ENCODE measurements at regions not wholly inside any gene's neighbourhood (a gene's known extent, or its start where the extent isn't known, plus 50 kb on each side); places are given as distances from the start of the nearest gene placed in this dataset.

DNA sequence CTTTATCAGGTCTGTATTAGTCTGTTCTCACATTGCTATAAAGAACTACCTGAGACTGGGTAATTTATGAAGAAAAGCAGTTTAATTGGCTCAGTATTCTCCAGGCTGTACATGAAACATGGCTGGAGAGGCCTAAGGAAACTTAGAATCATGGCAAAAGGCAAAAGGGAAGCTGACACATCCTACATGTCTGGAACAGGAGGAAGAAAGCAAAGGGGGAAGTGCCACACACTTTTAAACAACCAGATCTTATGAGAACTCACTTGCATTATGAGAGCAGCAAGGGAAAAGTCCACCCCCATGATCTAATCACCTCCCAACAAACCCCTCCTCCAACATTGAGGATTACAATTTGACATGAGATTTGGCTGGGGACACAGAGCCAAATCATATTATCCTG is 132.1 kb downstream of the PCSK1 start:
- TF ChIP-seq, protein P1, sequence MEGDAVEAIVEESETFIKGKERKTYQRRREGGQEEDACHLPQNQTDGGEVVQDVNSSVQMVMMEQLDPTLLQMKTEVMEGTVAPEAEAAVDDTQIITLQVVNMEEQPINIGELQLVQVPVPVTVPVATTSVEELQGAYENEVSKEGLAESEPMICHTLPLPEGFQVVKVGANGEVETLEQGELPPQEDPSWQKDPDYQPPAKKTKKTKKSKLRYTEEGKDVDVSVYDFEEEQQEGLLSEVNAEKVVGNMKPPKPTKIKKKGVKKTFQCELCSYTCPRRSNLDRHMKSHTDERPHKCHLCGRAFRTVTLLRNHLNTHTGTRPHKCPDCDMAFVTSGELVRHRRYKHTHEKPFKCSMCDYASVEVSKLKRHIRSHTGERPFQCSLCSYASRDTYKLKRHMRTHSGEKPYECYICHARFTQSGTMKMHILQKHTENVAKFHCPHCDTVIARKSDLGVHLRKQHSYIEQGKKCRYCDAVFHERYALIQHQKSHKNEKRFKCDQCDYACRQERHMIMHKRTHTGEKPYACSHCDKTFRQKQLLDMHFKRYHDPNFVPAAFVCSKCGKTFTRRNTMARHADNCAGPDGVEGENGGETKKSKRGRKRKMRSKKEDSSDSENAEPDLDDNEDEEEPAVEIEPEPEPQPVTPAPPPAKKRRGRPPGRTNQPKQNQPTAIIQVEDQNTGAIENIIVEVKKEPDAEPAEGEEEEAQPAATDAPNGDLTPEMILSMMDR (IDR thresholded peaks at IDR 0.05), result no peak
- TF ChIP-seq POLR2A (IDR thresholded peaks at IDR 0.05), result no peak
